Skeletal muscle tissue (tissue), 3 donors: ENCODE measurements at regions not wholly inside any gene's neighbourhood (a gene's known extent, or its start where the extent isn't known, plus 50 kb on each side); places are given as distances from the start of the nearest gene placed in this dataset.
"Not testable (repeated sequence)": the region's sequence is repeated elsewhere in the genome, so short reads cannot be mapped to it uniquely, and the experiment has no call there.

Source experiments
- H3K27ac ChIP-seq: one replicate; pipeline ENCODE4 v1.7.0; 2013; ENCODE audit warnings: mild to moderate bottlenecking, low read depth, low read length, inconsistent platforms
- H3K27me3 ChIP-seq, 3 donors: one replicate each; pipeline ENCODE4 v1.7.0; 2013; ENCODE audit warnings: low read length in 3 of 3; ENCODE audit not compliant: control insufficient read depth in 3 of 3, insufficient read depth in 3 of 3
- H3K36me3 ChIP-seq, 3 donors: one replicate each; pipeline ENCODE4 v1.7.0; 2013; ENCODE audit warnings: low read length in 3 of 3; ENCODE audit not compliant: control insufficient read depth in 3 of 3, insufficient read depth in 3 of 3
- H3K4me1 ChIP-seq, 3 donors: one replicate each; pipeline ENCODE4 v1.7.0; 2013; ENCODE audit warnings: low read length in 3 of 3, mild to moderate bottlenecking in 3 of 3; ENCODE audit not compliant: control insufficient read depth in 3 of 3, insufficient read depth in 3 of 3
- H3K4me3 ChIP-seq, 3 donors: one replicate each; pipeline ENCODE4 v1.7.0; 2013; ENCODE audit warnings: low read length in 3 of 3
- H3K9ac ChIP-seq, 3 donors: one replicate each; pipeline ENCODE4 v1.7.0; 2013; ENCODE audit warnings: low read length in 3 of 3, mild to moderate bottlenecking in 3 of 3, moderate library complexity in 2 of 3, low read depth in 1 of 3
- H3K9me3 ChIP-seq, 3 donors: one replicate each; pipeline ENCODE4 v1.7.0; 2013; ENCODE audit warnings: low read length in 3 of 3; ENCODE audit not compliant: control insufficient read depth in 3 of 3
- donor health status: Osteomylitis.

DNA sequence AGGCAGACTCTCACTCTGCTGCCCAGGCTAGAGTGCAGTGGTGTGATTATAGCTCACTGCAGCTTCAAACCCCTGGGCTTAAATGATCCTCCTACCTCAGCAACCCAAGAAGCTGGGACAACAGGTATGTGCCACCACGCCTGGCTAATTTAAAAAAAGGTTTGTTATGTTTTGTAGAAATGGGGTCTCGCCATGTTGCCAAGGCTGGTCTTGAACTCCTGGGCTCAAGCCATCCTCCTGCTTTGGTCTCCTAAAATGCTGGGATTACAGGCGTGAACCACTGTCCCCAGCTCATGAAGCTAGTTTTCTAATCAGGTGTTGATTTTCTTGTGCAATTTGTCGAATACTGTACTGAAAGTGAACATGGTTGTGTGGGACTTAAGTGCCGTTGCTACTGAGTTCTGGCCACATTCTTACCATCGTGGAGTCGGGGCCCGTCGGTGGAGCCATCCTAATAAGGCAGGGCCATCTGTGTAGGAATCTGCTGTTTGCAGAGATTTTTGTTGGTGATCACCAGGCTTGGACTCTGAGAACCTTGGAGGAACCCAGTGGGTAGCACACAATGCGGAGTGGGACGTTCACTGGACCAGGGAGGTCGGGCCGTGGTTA, 193.2 kb downstream of the GOLGA6L6 start:
- peaks cover 0 to 15% (median 4%) of the 10 kb centered on the region in 3 donors for H3K9me3 ChIP-seq
- peaks cover 0 to 21% (median 0%) of the 10 kb centered on the region in 3 donors for H3K27me3 ChIP-seq

DNA sequence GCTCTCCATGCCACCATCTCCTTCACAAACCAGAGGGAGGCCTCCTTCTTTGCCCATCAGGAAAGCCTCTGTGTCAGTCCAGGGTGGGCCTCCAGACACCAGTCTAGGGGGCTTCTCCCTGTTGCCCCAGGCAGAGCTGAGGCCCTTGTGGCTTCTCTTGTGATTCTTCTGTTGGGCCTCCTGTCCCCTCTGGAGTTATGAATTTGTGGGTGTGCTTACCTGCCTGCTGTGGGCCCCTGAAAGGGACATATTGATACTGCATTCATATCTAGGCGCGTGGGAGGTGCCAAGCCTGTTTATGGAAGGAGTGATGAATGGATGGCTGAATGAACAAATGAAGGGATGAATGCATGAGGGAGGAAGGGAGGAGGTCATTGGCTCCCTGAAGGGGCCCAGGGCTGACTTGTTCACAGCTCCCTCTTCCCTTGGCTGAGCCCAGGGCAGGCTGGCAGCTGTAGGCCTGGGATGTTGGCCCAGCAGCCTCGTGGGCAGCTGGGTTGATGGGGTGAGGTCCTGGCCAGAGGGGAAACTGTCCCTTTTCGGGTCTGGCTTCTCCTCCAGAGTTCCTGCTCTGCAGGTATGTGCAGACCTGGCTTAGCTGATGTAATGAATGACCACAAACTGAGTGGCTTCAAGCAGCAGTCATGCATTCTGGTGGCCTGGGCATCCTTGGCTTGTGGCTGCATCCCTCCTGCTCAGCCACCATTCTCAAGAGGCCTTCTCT, 195.4 kb downstream of the GOLGA6L6 start:
- H3K27ac ChIP-seq, result no peak overlapping the region
- H3K27me3 ChIP-seq, result peaks cover 0 to 14% (median 0%) of the 10 kb centered on the region in 3 donors
- H3K4me3 ChIP-seq, result peak overlapping the region in 1 of 3 donors; percentile 29
- no peaks in the 10 kb centered on the region for H3K36me3 ChIP-seq
- peaks cover 0 to 14% (median 4%) of the 10 kb centered on the region in 3 donors for H3K9me3 ChIP-seq
- no peak overlapping the region for H3K9ac ChIP-seq
- H3K4me1 ChIP-seq, result no peaks in the 10 kb centered on the region

More for the DNA sequence above, 193.2 kb downstream of the GOLGA6L6 start:
- Histone ChIP-seq H3K4me3 (no peak overlapping the region), H3K27ac (no peak overlapping the region), H3K36me3 (no peaks in the 10 kb centered on the region), H3K4me1 (no peaks in the 10 kb centered on the region), H3K9ac (no peak overlapping the region)

DNA sequence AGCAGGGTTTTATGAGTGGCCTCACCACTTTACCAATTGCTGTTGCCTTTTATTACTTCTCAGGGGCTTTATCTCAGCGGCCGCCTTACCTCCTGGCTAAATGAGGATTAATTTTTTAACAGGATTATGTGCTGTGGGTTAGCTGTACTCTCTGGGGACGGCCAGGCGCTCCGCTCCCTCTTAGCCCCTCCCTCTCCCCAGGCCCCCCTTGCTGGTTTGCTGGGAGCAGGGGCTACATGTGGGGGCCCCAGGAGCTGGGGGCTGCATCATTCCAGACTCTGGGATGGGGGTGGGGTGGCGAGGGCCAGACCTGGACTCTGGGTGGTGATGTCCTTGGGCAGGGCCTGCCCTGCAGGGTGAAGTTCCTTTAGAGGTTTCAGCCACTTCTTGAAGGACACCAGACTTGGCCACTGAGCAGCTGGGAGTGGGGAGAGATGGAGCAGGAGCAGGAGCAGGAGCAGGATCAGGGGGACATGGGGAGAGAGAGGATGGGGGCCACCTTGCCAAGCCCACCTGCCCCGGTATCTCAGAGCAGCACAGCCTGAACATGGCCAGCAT, 196.1 kb downstream of the GOLGA6L6 start:
- Histone ChIP-seq H3K9me3 (peaks cover 0 to 13% (median 4%) of the 10 kb centered on the region in 3 donors), H3K4me1 (no peaks in the 10 kb centered on the region), H3K27ac (no peak overlapping the region), H3K36me3 (no peaks in the 10 kb centered on the region), H3K4me3 (no peak overlapping the region), H3K27me3 (peaks cover 0 to 10% (median 0%) of the 10 kb centered on the region in 3 donors), H3K9ac (no peak overlapping the region)

DNA sequence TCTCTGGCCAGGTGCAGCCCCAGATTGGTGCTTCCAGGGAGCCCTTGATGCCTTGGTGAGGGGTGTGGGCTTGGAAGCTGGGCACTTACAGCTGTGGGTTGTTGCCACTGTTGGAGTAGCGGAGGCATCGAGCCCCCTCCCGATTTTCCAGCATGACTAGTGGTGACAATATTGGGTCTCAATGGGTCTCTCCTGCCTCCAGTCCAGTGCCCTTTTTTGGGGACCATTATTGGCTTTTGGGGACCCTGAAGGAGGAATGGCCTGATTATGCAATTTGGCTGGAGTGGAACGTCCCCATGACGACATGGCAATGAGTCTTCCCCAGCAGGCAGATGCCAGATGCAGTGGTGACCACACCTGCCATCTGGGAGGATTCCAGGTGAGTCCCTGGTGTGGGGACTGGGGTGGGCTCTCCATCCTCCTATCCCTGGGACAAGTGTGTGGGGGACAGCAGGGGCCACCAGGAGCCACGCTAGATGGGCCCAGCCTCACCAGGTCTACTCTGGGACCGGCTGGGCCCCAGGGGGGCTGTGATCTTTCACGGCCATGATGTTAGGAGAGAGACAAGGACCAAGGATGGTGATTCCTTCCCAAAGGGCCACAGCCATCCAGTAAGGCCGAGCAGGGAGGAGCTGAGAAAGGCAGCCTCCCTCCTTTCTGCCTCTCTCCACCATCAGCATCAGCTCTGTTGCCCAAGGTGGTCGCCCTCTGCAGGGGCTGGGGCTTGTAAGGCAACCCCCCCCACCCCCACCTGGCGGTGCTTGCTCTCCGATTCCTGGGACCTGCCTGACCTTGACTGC, 196.8 kb downstream of the GOLGA6L6 start:
- Histone ChIP-seq H3K9ac (no peak overlapping the region), H3K9me3 (peaks cover 0 to 13% (median 6%) of the 10 kb centered on the region in 3 donors)

DNA sequence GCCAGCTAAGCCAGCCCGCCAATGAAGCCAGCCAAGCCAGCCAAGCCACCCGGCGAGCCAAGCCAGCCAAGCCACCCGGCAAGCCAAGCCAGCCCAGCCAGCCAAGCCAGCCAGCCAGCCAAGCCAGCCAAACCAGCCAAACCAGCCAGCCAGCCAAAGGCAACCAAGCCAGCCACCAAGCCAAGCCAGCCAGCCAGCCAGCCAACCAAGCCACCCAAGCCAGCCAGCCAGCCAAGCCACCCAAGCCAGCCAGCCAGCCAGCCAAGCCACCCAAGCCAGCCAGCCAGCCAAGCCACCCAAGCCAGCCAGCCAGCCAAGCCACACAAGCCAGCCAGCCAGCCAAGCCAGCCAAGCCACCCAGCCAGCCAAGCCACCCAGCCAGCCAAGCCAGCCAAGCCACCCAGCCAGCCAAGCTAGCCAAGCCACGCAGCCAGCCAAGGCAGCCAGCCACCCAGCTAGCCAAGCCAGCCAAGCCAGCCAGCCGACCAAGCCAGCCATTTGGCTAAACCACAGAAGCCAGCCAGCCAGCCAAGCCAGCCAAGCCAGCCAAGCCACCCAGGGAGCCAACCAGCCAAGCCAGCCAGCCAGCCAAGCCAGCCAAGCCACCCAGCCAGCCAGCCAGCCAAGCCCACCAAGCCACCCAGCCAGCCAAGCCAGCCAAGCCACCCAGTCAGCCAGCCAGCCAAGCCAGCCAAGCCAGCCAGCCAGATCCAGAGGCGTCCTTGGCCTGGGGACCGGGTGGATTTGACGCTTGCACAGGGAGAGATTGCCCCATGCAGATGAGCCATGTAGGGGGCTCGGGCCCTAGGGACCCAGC, 198.0 kb downstream of the GOLGA6L6 start:
- peaks cover 0 to 10% (median 6%) of the 10 kb centered on the region in 3 donors for H3K9me3 ChIP-seq
- H3K9ac ChIP-seq, H3K4me3 ChIP-seq, H3K4me1 ChIP-seq, H3K36me3 ChIP-seq, H3K27me3 ChIP-seq, H3K27ac ChIP-seq: not testable (repeated sequence)

More for the DNA sequence above, 196.8 kb downstream of the GOLGA6L6 start:
- no peaks in the 10 kb centered on the region for H3K4me1 ChIP-seq
- no peaks in the 10 kb centered on the region for H3K36me3 ChIP-seq
- H3K27ac ChIP-seq, result no peak overlapping the region
- peaks cover 0 to 10% (median 0%) of the 10 kb centered on the region in 3 donors for H3K27me3 ChIP-seq
- H3K4me3 ChIP-seq, result no peak overlapping the region

DNA sequence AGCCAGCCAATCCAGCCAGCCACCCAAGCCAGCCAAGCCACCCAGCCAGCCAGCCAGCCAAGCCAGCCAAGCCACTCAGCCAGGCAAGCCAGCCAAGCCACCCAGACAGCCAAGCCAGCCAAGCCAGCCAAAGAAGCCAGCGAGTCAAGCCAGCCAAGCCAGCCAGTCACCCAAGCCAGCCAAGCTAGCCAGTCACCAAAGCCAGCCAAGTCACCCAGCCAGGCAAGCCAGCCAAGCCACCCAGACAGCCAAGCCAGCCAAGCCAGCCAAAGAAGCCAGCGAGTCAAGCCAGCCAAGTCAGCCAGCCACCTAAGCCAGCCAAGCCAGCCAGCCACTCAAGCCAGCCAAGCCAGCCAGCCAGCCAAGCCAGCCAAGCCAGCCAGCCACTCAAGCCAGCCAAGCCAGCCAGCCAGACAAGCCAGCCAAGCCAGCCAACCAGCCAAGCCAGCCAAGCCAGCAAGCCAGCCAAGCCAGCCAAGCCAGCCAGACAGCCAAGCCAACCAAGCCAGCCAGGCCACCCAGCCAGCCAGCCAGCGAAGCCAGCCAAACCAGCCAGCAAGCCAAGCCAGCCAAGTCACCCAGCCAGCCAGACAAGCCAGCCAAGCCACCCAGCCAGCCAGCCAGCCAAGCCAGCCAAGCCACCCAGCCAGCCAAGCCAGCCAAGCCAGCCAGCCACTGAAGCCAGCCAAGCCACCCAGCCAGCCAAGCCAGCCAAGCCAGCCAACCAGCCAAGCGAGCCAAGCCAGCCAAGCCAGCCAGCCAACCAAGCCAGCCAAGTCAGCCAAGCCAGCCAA, 198.8 kb downstream of the GOLGA6L6 start:
- not testable (repeated sequence) for H3K4me1 ChIP-seq, H3K4me3 ChIP-seq, H3K9me3 ChIP-seq, H3K9ac ChIP-seq, H3K27me3 ChIP-seq, H3K27ac ChIP-seq, H3K36me3 ChIP-seq

DNA sequence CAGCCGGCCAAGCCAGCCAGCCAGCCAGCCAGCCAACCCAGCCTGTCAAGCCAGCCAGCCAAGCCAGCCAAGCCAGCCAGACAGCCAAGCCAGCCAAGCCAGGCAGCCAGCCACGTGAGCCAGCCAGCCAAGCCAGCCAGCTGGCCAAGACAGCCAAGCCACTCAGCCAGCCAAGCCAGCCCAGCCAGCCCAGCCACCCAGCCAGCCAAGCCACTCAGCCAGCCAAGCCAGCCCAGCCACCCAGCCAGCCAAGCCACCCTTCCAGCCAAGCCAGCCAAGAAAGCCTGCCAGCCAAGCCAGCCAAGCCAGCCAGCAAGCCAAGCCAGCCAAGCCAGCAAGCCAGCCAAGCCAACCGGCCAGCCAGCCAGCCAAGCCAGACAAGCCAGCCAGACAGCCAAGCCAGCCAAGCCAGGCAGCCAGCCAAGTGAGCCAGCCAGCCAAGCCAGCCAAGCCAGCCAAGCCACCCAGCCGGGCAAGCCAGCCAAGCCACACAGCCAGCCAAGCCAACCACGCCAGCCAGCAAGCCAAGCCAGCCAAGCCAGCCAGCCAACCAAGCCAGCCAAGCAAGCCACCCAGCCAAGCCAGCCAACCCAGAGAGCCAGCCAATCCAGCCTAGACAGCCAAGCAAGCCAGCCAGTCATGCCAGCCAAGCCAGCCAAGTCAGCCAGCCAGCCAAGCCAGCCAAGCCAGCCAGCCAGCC, 199.5 kb downstream of the GOLGA6L6 start:
- H3K9ac ChIP-seq, result no peak overlapping the region
- H3K4me1 ChIP-seq, result no peaks in the 10 kb centered on the region
- no peak overlapping the region for H3K27ac ChIP-seq
- no peak overlapping the region for H3K4me3 ChIP-seq
- no peaks in the 10 kb centered on the region for H3K27me3 ChIP-seq
- H3K9me3 ChIP-seq, result peaks cover 0 to 8% (median 6%) of the 10 kb centered on the region in 3 donors
- no peaks in the 10 kb centered on the region for H3K36me3 ChIP-seq

DNA sequence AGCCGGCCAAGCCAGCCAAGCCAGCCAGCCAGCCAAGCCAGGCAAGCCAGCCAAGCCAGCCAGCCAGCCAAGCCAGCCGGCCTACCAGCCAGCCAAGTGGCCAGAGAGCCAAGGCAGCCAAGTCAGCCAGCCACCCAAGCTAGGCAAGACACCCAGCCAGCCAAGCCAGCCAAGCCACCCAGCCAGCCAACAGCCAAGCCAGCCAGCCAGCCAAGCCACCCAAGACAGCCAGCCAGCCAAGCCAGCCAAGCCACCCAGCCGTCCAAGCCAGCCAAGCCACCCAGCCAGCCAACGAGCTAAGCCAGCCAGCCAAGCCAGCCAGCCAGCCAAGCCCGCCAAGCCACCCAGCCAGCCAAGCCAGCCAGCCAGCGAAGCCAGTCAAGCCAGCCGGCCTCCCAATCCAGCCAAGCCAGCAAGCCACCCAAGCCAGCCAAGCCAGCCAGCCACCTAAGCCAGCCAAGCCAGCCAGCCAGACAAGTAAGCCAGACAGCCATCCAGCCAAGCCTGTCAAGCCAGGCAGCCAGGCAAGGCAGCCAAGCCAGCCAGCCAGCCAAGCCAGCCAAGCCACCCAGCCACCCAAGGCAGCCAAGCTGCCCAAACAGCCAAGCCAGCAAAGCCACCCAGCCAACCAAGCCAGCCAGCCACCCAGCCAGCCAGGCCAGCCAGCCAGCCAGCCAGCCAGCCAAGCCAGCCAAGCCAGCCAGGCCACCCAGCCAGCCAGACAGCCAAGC, 200.5 kb downstream of the GOLGA6L6 start:
- H3K9me3 ChIP-seq, result peaks cover 0 to 2% (median 2%) of the 10 kb centered on the region in 3 donors
- H3K27ac ChIP-seq, result no peak overlapping the region
- no peak overlapping the region for H3K9ac ChIP-seq
- H3K27me3 ChIP-seq, result no peaks in the 10 kb centered on the region
- peak overlapping the region in 1 of 3 donors; percentile 41 for H3K4me3 ChIP-seq
- H3K36me3 ChIP-seq, result no peaks in the 10 kb centered on the region
- no peaks in the 10 kb centered on the region for H3K4me1 ChIP-seq
